Heart right ventricle (tissue), 16 donors: ENCODE measurements at regions not wholly inside any gene's neighbourhood (a gene's known extent, or its start where the extent isn't known, plus 50 kb on each side); places are given as distances from the start of the nearest gene placed in this dataset.

Experiments
- ATAC-seq, 8 donors: fragments of 200-7000 bp; cut with Tn5 transposase; one replicate each; pipeline ENCODE4 v1.9.1; 2020; ENCODE audit warnings: mild to moderate bottlenecking in 8 of 8, moderate library complexity in 8 of 8, moderate number of reproducible peaks in 1 of 8
- DNase-seq, 2 donors: peaks; one replicate each; pipeline ENCODE4 v3.0.0-alpha.2; 2020
- H3K27ac ChIP-seq, 10 donors: fragments of 200-600 bp; sonication (generic) in 2 of 10; one replicate each; pipeline versions ENCODE4 v1.5.0 to v1.8.0; 2020 to 2022; ENCODE audit warnings: mild to moderate bottlenecking in 3 of 10
- H3K27me3 ChIP-seq, 7 donors: fragments of 200-600 bp; one replicate each; pipeline ENCODE4 v1.8.0; 2021 to 2022; ENCODE audit warnings: mild to moderate bottlenecking in 2 of 7
- H3K36me3 ChIP-seq, 9 donors: fragments of 200-600 bp; sonication (generic) in 1 of 9; one replicate each; pipeline versions ENCODE4 v1.5.0 to v1.8.0; 2020 to 2022; ENCODE audit warnings: mild to moderate bottlenecking in 2 of 9
- H3K4me1 ChIP-seq, 9 donors: fragments of 200-600 bp; sonication (generic) in 1 of 9; one replicate each; pipeline versions ENCODE4 v1.5.0 to v1.8.0; 2020 to 2022; ENCODE audit warnings: mild to moderate bottlenecking in 4 of 9
- H3K4me3 ChIP-seq, 10 donors: fragments of 200-600 bp; sonication (generic) in 2 of 10; one replicate each; pipeline versions ENCODE4 v1.5.0 to v1.8.0; 2020 to 2022; ENCODE audit warnings: mild to moderate bottlenecking in 7 of 10, moderate library complexity in 2 of 10
- H3K9me3 ChIP-seq, 11 donors: fragments of 200-600 bp in 10 of 11; sonication (generic) in 2 of 11; one replicate each; pipeline versions ENCODE4 v1.5.0 to v1.8.0; 2013 to 2022; ENCODE audit warnings: mild to moderate bottlenecking in 2 of 11, control low read depth in 1 of 11, moderate library complexity in 1 of 11
- CTCF ChIP-seq, 9 donors: fragments of 200-600 bp; sonication (generic) in 2 of 9; IDR thresholded peaks; one replicate each; pipeline versions ENCODE4 v1.5.0 to v1.8.0; 2021 to 2022; ENCODE audit warnings: antibody characterized with exemption in 9 of 9, mild to moderate bottlenecking in 5 of 9, moderate library complexity in 1 of 9
- WGBS, 2 donors: extraction: QIAGEN DNeasy Blood & Tissue Kit; methylation state at CpG; one replicate each; pipeline ENCODE4 v1.1.7; 2013; ENCODE audit warnings: inconsistent platforms in 1 of 2; 5-methylcytosine and 5-hydroxymethylcytosine counted together
- intact Hi-C, 10 donors: fragments of 100-400 bp; cut with DNase I; formaldehyde crosslinking; loops; one replicate each; pipeline versions ENCODE4 v1.11.1 to v1.14.2; 2022
- donor health status: Arrhythmogenic right ventricular cardiomyopathy.
- donor health status: ischemic (EF 13 %, LVEDD 7.1; RV severe dilation, severe dysfunction).
- donor health status: healthy with polysubstance abuse.
- donor health status: DM: no; HTN: yes; CAD: no.
- donor health status: DM: no; HTN: no; CAD: no.
- donor health status: ischemic (EF 25% LVEDD 6.9; RV normal size, moderate dysfunction).
- donor health status: ischemic (EF 25% LVEDD 5.7; RV mildly dilated, moderate dysfunction).
- donor health status: healthy.
- donor health status: DM: yes; HTN: yes; CAD: no.
- donor health status: Ischemic cardiomyopathy.
- donor health status: ischemic (EF 35%, LVEDD 5.7; RV mildly dilated, moderate dysfunction).
- donor health status: nonischemic (EF 11% LVEDD 7.7; RV severe dilation, severe dysfunction).
- donor health status: DM: yes; HTN: yes; CAD: no.
- donor health status: PGD.
- donor health status: ischemic (EF 29% LVEDD 5.4; RV normal size, mild dysfunction).
- donor health status: nonischemic (EF 23%, LVEDD 6.1; RV moderate dilation, normal function).

DNA sequence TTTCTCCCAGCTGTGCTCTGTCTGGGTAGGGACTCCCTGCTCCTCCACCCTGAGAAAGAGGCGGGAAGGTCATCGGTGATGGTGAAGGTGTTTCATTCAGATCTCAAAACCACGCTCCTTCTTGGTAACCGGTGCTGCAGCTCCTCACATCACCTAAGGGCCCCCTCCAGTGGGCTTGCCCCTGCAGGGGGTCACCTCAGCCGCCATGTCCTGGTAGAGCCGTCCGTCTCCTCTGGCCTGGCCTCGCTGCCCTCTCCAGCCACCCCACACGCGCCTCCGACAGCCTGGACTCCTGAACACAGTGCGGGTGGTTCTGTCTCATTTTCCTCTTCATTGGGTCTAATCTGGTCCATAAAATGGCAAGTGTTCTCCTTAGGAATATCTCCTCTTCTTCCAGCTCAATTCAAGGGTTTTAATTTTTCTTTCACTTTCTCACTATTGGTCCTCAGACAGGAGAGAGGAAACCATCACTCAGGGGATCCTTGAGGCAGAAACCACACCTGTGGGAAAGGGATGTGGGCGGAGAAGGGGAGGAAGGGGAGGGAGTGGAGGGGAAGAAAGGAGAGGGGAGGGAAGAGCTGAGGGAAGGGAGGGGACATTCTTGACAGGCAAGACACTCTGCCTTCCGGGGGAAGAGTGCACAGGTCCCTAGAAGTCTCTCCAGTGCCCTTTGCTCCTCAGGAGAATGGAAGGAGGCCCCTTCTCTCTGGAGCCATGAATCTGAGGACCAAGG is 1338.4 kb downstream of the TBC1D22A start:
- WGBS, 2 donors = 79 to 80% methylated on average over 14 of the region's 14 CpGs
- H3K27me3 ChIP-seq = peaks cover 0 to 67% (median 55%) of the 10 kb centered on the region in 7 donors
- intact Hi-C loops = no loop called here

DNA sequence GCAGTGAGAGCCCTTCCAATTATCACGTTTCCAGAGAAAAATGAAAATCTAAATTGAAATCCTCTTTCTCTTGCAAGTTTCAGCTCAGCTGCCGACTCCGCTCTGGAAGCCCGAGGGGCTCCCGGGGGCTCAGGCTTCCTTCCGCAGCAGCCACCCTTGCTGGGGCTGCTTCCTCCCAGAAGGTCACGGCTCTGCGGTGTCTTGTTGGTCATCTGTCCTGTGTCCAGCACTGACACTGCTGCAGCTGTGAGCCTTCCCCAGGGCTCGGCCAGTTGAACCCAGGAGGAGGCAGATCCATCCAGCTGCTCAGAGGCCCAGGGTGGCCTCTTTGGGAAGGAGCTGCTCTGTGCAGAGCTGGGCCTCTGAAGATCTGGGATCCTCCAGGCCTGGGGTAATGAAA is 1337.2 kb downstream of the TBC1D22A start:
- H3K36me3 ChIP-seq = no peaks in the 10 kb centered on the region
- H3K9me3 ChIP-seq = no peaks in the 10 kb centered on the region
- ATAC-seq (no peak), DNase-seq (no peak)
- H3K27ac ChIP-seq = no peak overlapping the region
- H3K4me1 ChIP-seq = peaks cover 0 to 11% (median 0%) of the 10 kb centered on the region in 9 donors
- peaks cover 0 to 68% (median 55%) of the 10 kb centered on the region in 7 donors for H3K27me3 ChIP-seq
- TF ChIP-seq CTCF (IDR thresholded peaks at IDR 0.05) = no peak
- intact Hi-C loops = no loop called here
- H3K4me3 ChIP-seq = no peak overlapping the region
- 56 to 62% methylated on average over 9 of the region's 9 CpGs for WGBS, 2 donors

More for the DNA sequence above, 1338.4 kb downstream of the TBC1D22A start:
- H3K4me3 ChIP-seq = no peak overlapping the region
- peaks cover 0 to 11% (median 0%) of the 10 kb centered on the region in 9 donors for H3K4me1 ChIP-seq
- H3K27ac ChIP-seq = no peak overlapping the region
- no peaks in the 10 kb centered on the region for H3K9me3 ChIP-seq
- DNase-seq = no peak
- ATAC-seq = no peak
- TF ChIP-seq CTCF (IDR thresholded peaks at IDR 0.05) = no peak
- H3K36me3 ChIP-seq = no peaks in the 10 kb centered on the region

DNA sequence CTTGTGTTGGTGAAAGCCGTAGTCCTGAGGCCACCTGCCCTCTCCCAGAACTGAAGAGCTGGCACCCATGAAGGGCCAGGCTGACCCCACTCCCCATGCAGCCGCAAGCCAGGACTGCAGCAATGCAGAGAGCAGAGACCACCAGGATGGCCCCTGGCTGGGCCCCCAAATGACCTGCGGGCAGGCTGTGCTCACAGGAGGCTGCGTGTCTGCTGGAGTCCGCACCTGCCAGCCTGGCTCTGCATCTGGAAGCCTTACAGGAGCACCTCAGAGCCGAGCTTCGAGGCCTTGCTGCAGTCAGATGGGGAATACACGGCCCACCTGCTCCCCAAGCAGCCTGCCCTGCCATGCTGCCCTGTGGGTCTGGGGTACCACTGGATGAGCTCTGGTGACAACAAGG is 1336.8 kb downstream of the TBC1D22A start:
- H3K27ac ChIP-seq = peak overlapping the region in 1 of 10 donors; percentile 66
- H3K4me1 ChIP-seq = peaks cover 0 to 11% (median 0%) of the 10 kb centered on the region in 9 donors
- ATAC-seq (no peak), DNase-seq (no peak)
- H3K36me3 ChIP-seq = no peaks in the 10 kb centered on the region
- no peak for TF ChIP-seq CTCF (IDR thresholded peaks at IDR 0.05)
- no peaks in the 10 kb centered on the region for H3K9me3 ChIP-seq
- H3K27me3 ChIP-seq = peaks cover 0 to 72% (median 51%) of the 10 kb centered on the region in 7 donors
- 79% methylated on average over 8 of the region's 8 CpGs for WGBS, 2 donors
- intact Hi-C loops = no loop called here
- no peak overlapping the region for H3K4me3 ChIP-seq

GRCh38 chr22:48098921-48099245 is 1336.4 kb downstream of the TBC1D22A start:
- Histone ChIP-seq H3K27ac (peak overlapping the region in 1 of 10 donors; percentile 66), H3K4me1 (peaks cover 0 to 11% (median 0%) of the 10 kb centered on the region in 9 donors), H3K9me3 (no peaks in the 10 kb centered on the region), H3K4me3 (no peak overlapping the region), H3K36me3 (no peaks in the 10 kb centered on the region), H3K27me3 (peaks cover 0 to 73% (median 48%) of the 10 kb centered on the region in 7 donors)
- ATAC-seq (no peak), DNase-seq (no peak)
- 72 to 82% methylated on average over 10 of the region's 10 CpGs for WGBS, 2 donors
- no peak for TF ChIP-seq CTCF (IDR thresholded peaks at IDR 0.05)
- intact Hi-C loops = no loop called here
